ENCODE measurements at regions not wholly inside any gene's neighbourhood (a gene's known extent, or its start where the extent isn't known, plus 50 kb on each side); places are given as distances from the start of the nearest gene placed in this dataset.

DNA sequence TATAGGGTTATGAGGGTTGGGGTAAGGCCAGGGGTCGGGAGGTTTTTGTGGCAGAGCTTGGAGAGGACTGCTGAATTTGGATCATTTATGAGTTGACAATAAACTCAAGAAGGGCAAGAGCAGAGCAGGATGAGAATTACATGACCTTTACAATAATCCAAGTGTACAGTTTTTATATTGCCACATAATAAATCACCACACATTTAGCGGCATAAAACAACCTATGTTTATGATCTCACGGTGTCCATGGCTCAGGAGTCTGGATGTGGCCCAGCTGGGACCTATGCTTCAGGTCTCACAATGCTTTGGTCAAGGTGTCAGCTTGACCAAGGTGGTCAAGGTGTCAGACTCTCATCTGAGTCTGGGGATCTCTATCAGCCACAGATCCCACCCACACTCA, 118.3 kb upstream of the WSCD1 start:
- TF ChIP-seq MYC (IDR thresholded peaks at IDR 0.05; ENCODE audit: low read depth, low read length) (no peak), CTCF (IDR thresholded peaks at IDR 0.05; ENCODE audit: low read depth, low read length) (no peak)
- TF ChIP-seq, protein P1, sequence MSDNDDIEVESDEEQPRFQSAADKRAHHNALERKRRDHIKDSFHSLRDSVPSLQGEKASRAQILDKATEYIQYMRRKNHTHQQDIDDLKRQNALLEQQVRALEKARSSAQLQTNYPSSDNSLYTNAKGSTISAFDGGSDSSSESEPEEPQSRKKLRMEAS (IDR thresholded peaks at IDR 0.05; ENCODE audit: low read depth, low read length) = no peak
- DNase-seq (ENCODE audit: low read depth) = no peak
- H3K4me3 ChIP-seq (ENCODE audit: low read depth, low read length) = no peak overlapping the region

- H3K4me3 ChIP-seq (ENCODE audit: low read depth, low read length) = no peak overlapping the region
- TF ChIP-seq CTCF (IDR thresholded peaks at IDR 0.05; ENCODE audit: low read depth, low read length) (no peak), POLR2A (IDR thresholded peaks at IDR 0.05; ENCODE audit: extremely low read depth, insufficient read length) (no peak), MYC (IDR thresholded peaks at IDR 0.05; ENCODE audit: low read depth, low read length) (no peak)
- TF ChIP-seq, protein P1 (IDR thresholded peaks at IDR 0.05; ENCODE audit: low read depth, low read length) = no peak
- no peak for DNase-seq (ENCODE audit: low read depth)
Measured at GRCh38 chr17:5952518-5952917, 117.7 kb upstream of the WSCD1 start.

GRCh38 chr17:5955764-5956163, 114.4 kb upstream of the WSCD1 start:
- TF ChIP-seq, protein P1 (IDR thresholded peaks at IDR 0.05; ENCODE audit: low read depth, low read length) = no peak
- no peak for TF ChIP-seq POLR2A (IDR thresholded peaks at IDR 0.05; ENCODE audit: extremely low read depth, insufficient read length)
- no peak for DNase-seq (ENCODE audit: low read depth)
- H3K4me3 ChIP-seq (ENCODE audit: low read depth, low read length) = no peak overlapping the region

DNA sequence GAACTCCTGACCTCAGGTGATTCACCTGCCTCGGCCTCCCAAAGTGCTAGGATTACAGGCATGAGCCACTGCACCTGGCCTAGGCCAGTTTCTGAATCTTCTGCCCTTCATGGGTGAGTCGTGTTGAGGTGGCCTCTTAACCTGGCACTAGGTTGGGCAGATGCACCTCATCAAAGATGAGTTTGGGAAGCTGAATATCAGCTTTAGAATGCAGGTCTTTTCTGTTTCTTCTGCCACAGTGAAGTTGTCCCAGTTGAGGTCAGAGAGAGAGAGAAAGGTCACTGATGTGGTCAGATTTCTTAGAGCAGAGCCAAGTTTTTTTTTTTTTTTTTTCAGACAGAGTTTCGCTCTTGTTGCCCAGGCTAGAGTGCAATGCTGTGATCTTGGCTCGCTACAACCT, 111.3 kb upstream of the WSCD1 start:
- no peak overlapping the region for H3K4me3 ChIP-seq (ENCODE audit: low read depth, low read length)
- TF ChIP-seq POLR2A (IDR thresholded peaks at IDR 0.05; ENCODE audit: extremely low read depth, insufficient read length) (no peak), CTCF (IDR thresholded peaks at IDR 0.05; ENCODE audit: low read depth, low read length) (no peak), MYC (IDR thresholded peaks at IDR 0.05; ENCODE audit: low read depth, low read length) (no peak)
- TF ChIP-seq, protein P1 (IDR thresholded peaks at IDR 0.05; ENCODE audit: low read depth, low read length) = no peak
- no peak for DNase-seq (ENCODE audit: low read depth)

DNA sequence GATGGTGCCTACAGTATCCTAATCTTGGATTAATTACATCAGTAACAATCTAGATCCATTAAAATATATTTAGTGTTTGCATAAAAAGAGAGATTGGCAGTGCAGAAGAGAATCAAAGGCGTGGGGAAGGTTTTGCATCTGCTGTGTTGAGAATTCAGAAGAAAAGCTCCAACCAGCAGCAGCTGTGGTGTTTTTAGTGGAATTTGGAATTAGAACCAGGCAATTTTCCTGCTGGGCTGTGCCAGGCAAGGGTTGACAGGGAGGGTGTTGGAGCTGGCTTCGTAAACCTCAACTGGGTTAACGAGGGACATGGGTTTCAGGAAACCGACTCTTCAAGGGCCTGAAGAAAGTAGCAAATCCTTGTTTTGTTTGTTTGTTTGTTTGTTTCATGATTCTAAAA, 107.8 kb upstream of the WSCD1 start:
- no peak for DNase-seq (ENCODE audit: low read depth)
- no peak overlapping the region for H3K4me3 ChIP-seq (ENCODE audit: low read depth, low read length)
- TF ChIP-seq MYC (IDR thresholded peaks at IDR 0.05; ENCODE audit: low read depth, low read length) (no peak), CTCF (IDR thresholded peaks at IDR 0.05; ENCODE audit: low read depth, low read length) (no peak), POLR2A (IDR thresholded peaks at IDR 0.05; ENCODE audit: extremely low read depth, insufficient read length) (no peak)
- TF ChIP-seq, protein P1 (IDR thresholded peaks at IDR 0.05; ENCODE audit: low read depth, low read length) = no peak

- no peak for DNase-seq (ENCODE audit: low read depth)
- TF ChIP-seq, protein P1 (IDR thresholded peaks at IDR 0.05; ENCODE audit: low read depth, low read length) = no peak
- TF ChIP-seq MYC (IDR thresholded peaks at IDR 0.05; ENCODE audit: low read depth, low read length) = no peak
- H3K4me3 ChIP-seq (ENCODE audit: low read depth, low read length) = no peak overlapping the region
Measured at GRCh38 chr17:5971969-5972368, 98.2 kb upstream of the WSCD1 start.

- DNase-seq (ENCODE audit: low read depth) = no peak
Measured at GRCh38 chr17:5973410-5973809, 96.8 kb upstream of the WSCD1 start.

More at GRCh38 chr17:5973410-5973809, 96.8 kb upstream of the WSCD1 start:
- no peak overlapping the region for H3K4me3 ChIP-seq (ENCODE audit: low read depth, low read length)
- no peak for TF ChIP-seq MYC (IDR thresholded peaks at IDR 0.05; ENCODE audit: low read depth, low read length)
- TF ChIP-seq, protein P1 (IDR thresholded peaks at IDR 0.05; ENCODE audit: low read depth, low read length) = no peak

Measured in NB4 (cell line).